Inflammatory macrophage treated with lipopolysaccharide for 4 hours (primary cell): ENCODE measurements at regions not wholly inside any gene's neighbourhood (a gene's known extent, or its start where the extent isn't known, plus 50 kb on each side); places are given as distances from the start of the nearest gene placed in this dataset.
"Not testable (repeated sequence)": the region's sequence is repeated elsewhere in the genome, so short reads cannot be mapped to it uniquely, and the experiment has no call there.

Experiments used
- DNase-seq: peaks from one replicate; pipeline ENCODE4 v3.0.0-alpha.2; 2020

- no peak for DNase-seq
These were observed 51.8 kb upstream of the ENPEP start for GRCh38 chr4:110424144-110424543.

- no peak for DNase-seq
These were observed 57.3 kb upstream of the ENPEP start for GRCh38 chr4:110418641-110419040.

- no peak for DNase-seq
These were observed 58.8 kb upstream of the ENPEP start for GRCh38 chr4:110417136-110417535.

- DNase-seq, result no peak
These were observed 60.5 kb upstream of the ENPEP start for GRCh38 chr4:110415478-110415877.

GRCh38 chr4:110415041-110415440 is 60.9 kb upstream of the ENPEP start:
- no peak for DNase-seq

- DNase-seq, result no peak
These were observed 61.4 kb upstream of the ENPEP start for GRCh38 chr4:110414561-110414920.

- not testable (repeated sequence) for DNase-seq
These were observed 62.0 kb upstream of the ENPEP start for GRCh38 chr4:110413807-110414560.

- no peak for DNase-seq
These were observed 63.4 kb upstream of the ENPEP start for GRCh38 chr4:110412354-110413065.

- no peak for DNase-seq
These were observed 64.4 kb upstream of the ENPEP start for GRCh38 chr4:110411574-110412011.

- DNase-seq, result not testable (repeated sequence)
These were observed 64.9 kb upstream of the ENPEP start for GRCh38 chr4:110410853-110411573.

- DNase-seq, result no peak
These were observed 75.9 kb upstream of the ENPEP start for GRCh38 chr4:110400086-110400485.

- not testable (repeated sequence) for DNase-seq
These were observed 76.9 kb upstream of the ENPEP start for GRCh38 chr4:110399046-110399445.

GRCh38 chr4:110396963-110397362 is 79.0 kb upstream of the ENPEP start:
- DNase-seq, result no peak

GRCh38 chr4:110395421-110395820 is 80.5 kb upstream of the ENPEP start:
- no peak for DNase-seq

- DNase-seq, result no peak
These were observed 81.1 kb upstream of the ENPEP start for GRCh38 chr4:110394871-110395270.

- DNase-seq, result no peak
These were observed 94.2 kb upstream of the ENPEP start for GRCh38 chr4:110381784-110382183.

GRCh38 chr4:110372485-110372884 is 103.5 kb upstream of the ENPEP start:
- no peak for DNase-seq

GRCh38 chr4:110371016-110371770 is 104.8 kb upstream of the ENPEP start:
- DNase-seq, result no peak

GRCh38 chr4:110368409-110368808 is 107.5 kb upstream of the ENPEP start:
- no peak for DNase-seq

GRCh38 chr4:110367156-110367555 is 108.8 kb upstream of the ENPEP start:
- DNase-seq, result no peak

GRCh38 chr4:110365761-110366160 is 110.2 kb upstream of the ENPEP start:
- no peak for DNase-seq

GRCh38 chr4:110364911-110365520 is 110.9 kb upstream of the ENPEP start:
- DNase-seq, result no peak

GRCh38 chr4:110361921-110362320 is 114.0 kb upstream of the ENPEP start:
- no peak for DNase-seq
